ENCODE measurements at regions not wholly inside any gene's neighbourhood (a gene's known extent, or its start where the extent isn't known, plus 50 kb on each side); places are given as distances from the start of the nearest gene placed in this dataset.

DNA sequence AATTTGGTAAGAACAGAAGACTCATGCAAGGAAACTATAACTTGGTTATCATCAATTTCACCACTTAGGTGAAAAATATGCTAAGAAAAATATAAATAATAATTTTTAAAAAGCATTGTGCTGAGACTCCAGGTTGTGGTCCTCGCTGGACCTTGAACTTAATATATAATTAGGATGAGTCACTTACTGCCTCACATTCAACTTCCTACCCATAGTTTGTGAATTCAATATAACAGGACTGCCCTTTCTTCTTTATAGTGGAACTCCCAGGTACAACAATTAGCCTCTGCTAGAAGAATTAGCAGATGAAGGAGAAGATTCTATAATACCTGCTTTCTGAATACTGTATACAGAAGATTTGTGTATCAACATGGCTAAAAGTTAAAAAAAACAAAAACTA is 149.1 kb upstream of the SPRED1 start:
- TF ChIP-seq, protein P1, sequence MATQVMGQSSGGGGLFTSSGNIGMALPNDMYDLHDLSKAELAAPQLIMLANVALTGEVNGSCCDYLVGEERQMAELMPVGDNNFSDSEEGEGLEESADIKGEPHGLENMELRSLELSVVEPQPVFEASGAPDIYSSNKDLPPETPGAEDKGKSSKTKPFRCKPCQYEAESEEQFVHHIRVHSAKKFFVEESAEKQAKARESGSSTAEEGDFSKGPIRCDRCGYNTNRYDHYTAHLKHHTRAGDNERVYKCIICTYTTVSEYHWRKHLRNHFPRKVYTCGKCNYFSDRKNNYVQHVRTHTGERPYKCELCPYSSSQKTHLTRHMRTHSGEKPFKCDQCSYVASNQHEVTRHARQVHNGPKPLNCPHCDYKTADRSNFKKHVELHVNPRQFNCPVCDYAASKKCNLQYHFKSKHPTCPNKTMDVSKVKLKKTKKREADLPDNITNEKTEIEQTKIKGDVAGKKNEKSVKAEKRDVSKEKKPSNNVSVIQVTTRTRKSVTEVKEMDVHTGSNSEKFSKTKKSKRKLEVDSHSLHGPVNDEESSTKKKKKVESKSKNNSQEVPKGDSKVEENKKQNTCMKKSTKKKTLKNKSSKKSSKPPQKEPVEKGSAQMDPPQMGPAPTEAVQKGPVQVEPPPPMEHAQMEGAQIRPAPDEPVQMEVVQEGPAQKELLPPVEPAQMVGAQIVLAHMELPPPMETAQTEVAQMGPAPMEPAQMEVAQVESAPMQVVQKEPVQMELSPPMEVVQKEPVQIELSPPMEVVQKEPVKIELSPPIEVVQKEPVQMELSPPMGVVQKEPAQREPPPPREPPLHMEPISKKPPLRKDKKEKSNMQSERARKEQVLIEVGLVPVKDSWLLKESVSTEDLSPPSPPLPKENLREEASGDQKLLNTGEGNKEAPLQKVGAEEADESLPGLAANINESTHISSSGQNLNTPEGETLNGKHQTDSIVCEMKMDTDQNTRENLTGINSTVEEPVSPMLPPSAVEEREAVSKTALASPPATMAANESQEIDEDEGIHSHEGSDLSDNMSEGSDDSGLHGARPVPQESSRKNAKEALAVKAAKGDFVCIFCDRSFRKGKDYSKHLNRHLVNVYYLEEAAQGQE (IDR thresholded peaks at IDR 0.05; ENCODE audit: low read depth), result no peak
- TF ChIP-seq, protein P2, sequence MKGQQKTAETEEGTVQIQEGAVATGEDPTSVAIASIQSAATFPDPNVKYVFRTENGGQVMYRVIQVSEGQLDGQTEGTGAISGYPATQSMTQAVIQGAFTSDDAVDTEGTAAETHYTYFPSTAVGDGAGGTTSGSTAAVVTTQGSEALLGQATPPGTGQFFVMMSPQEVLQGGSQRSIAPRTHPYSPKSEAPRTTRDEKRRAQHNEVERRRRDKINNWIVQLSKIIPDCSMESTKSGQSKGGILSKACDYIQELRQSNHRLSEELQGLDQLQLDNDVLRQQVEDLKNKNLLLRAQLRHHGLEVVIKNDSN (IDR thresholded peaks at IDR 0.05), result no peak
- no peak for TF ChIP-seq CEBPB (IDR thresholded peaks at IDR 0.05)
- no peak for TF ChIP-seq ZBTB7A (IDR thresholded peaks at IDR 0.05; ENCODE audit: low read depth)
- no peak for TF ChIP-seq EP300 (IDR thresholded peaks at IDR 0.05; ENCODE audit: borderline replicate concordance)
- TF ChIP-seq TAF1 (IDR thresholded peaks at IDR 0.05; ENCODE audit: low read depth), result no peak
- TF ChIP-seq TEAD4 (IDR thresholded peaks at IDR 0.05), result no peak
- TF ChIP-seq TCF12 (IDR thresholded peaks at IDR 0.05; ENCODE audit: low read depth), result no peak
- no peak for TF ChIP-seq YY1 (IDR thresholded peaks at IDR 0.05; ENCODE audit: low read depth)
- TF ChIP-seq NFIC (IDR thresholded peaks at IDR 0.05), result no peak
- TF ChIP-seq FOXM1 (IDR thresholded peaks at IDR 0.05; ENCODE audit: borderline replicate concordance, low read depth), result no peak

DNA sequence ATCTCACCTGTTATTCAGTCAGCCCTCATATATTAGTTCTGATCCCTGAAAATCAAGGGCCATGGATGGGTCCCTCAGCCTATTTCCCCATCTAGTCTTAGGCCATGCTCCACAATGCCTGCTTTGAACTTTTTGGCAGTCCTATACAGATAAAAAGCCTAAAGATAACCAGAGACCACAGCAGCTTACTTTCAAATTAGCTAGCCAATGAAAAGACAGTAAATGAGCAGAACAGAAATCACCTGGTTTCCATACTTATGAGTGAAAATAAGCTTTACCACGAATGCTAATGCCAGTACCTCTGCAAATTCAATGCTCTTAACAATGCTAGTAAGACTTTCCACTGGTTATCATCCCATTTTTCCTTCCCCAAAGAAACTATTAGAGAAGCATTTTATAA is 141.6 kb upstream of the SPRED1 start:
- no peak for TF ChIP-seq CREB1 (IDR thresholded peaks at IDR 0.05; ENCODE audit: low read depth)
- no peak for TF ChIP-seq EGR1 (IDR thresholded peaks at IDR 0.05)
- TF ChIP-seq, protein P1 (IDR thresholded peaks at IDR 0.05; ENCODE audit: low read depth), result no peak
- TF ChIP-seq TCF12 (IDR thresholded peaks at IDR 0.05; ENCODE audit: low read depth), result no peak
- TF ChIP-seq, protein P3, sequence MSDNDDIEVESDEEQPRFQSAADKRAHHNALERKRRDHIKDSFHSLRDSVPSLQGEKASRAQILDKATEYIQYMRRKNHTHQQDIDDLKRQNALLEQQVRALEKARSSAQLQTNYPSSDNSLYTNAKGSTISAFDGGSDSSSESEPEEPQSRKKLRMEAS (IDR thresholded peaks at IDR 0.05), result no peak
- TF ChIP-seq CEBPB (IDR thresholded peaks at IDR 0.05), result no peak
- no peak for TF ChIP-seq TAF1 (IDR thresholded peaks at IDR 0.05; ENCODE audit: low read depth)
- no peak for TF ChIP-seq RAD21 (IDR thresholded peaks at IDR 0.05; ENCODE audit: low read depth)
- TF ChIP-seq YY1 (IDR thresholded peaks at IDR 0.05; ENCODE audit: low read depth), result no peak
- TF ChIP-seq TEAD4 (IDR thresholded peaks at IDR 0.05), result no peak

DNA sequence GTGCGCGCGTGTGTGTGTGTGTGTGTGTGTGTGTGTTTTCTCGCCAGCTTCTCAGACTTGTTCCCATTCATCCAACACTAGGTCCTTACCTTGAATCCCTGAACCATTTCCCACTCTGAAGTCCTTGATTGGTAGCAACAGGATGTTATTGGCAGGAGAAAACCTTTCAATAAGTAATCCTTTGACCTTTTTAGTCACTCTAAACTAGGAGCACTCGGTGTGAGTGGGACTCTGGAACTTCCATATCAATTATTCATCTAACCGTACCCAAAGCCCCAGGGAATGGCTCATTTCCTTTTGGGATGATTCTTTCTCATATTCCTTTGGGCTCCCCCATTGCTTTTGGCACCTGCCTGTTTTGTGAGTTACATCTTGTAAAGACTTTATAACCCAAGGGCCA is 140.2 kb upstream of the SPRED1 start:
- TF ChIP-seq, protein P3 (IDR thresholded peaks at IDR 0.05), result no peak
- TF ChIP-seq EP300 (IDR thresholded peaks at IDR 0.05; ENCODE audit: borderline replicate concordance) (no peak), TAF1 (IDR thresholded peaks at IDR 0.05; ENCODE audit: low read depth) (no peak), CEBPB (IDR thresholded peaks at IDR 0.05) (no peak), TEAD4 (IDR thresholded peaks at IDR 0.05) (no peak), TCF12 (IDR thresholded peaks at IDR 0.05; ENCODE audit: low read depth) (no peak), CREB1 (IDR thresholded peaks at IDR 0.05; ENCODE audit: low read depth) (no peak), EGR1 (IDR thresholded peaks at IDR 0.05) (no peak), YY1 (IDR thresholded peaks at IDR 0.05; ENCODE audit: low read depth) (no peak), NFIC (IDR thresholded peaks at IDR 0.05) (no peak), ZBTB7A (IDR thresholded peaks at IDR 0.05; ENCODE audit: low read depth) (no peak), RAD21 (IDR thresholded peaks at IDR 0.05; ENCODE audit: low read depth) (no peak), FOXM1 (IDR thresholded peaks at IDR 0.05; ENCODE audit: borderline replicate concordance, low read depth) (no peak)
- TF ChIP-seq, protein P1 (IDR thresholded peaks at IDR 0.05; ENCODE audit: low read depth), result no peak
- TF ChIP-seq, protein P2 (IDR thresholded peaks at IDR 0.05), result no peak

DNA sequence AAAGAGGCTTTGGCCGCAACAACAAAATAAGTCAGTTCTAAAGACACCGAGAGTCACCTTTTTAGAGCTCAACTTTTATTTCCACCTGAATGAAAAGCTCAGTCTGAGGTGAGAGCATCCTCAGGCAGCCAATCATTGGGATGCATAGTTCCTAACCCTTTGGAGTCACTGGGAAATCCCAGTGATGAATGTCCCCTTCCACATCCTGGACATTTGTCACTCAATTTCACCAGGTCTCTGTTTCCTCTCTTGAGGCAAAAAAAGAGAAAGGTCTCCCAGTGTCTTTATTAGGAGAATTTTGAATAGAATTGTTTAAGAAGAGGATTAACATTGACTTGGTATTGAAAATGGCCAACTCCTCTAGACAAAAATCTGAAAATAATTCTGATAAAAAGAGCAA is 137.5 kb upstream of the SPRED1 start:
- TF ChIP-seq CREB1 (IDR thresholded peaks at IDR 0.05; ENCODE audit: low read depth) (no peak), NFIC (IDR thresholded peaks at IDR 0.05) (no peak), ZBTB7A (IDR thresholded peaks at IDR 0.05; ENCODE audit: low read depth) (no peak), EGR1 (IDR thresholded peaks at IDR 0.05) (no peak), RAD21 (IDR thresholded peaks at IDR 0.05; ENCODE audit: low read depth) (no peak), TCF12 (IDR thresholded peaks at IDR 0.05; ENCODE audit: low read depth) (no peak), FOXM1 (IDR thresholded peaks at IDR 0.05; ENCODE audit: borderline replicate concordance, low read depth) (no peak), YY1 (IDR thresholded peaks at IDR 0.05; ENCODE audit: low read depth) (no peak), CEBPB (IDR thresholded peaks at IDR 0.05) (no peak), EP300 (IDR thresholded peaks at IDR 0.05; ENCODE audit: borderline replicate concordance) (no peak)
- TF ChIP-seq, protein P2 (IDR thresholded peaks at IDR 0.05), result no peak
- TF ChIP-seq, protein P3 (IDR thresholded peaks at IDR 0.05), result no peak
